HG03575 (cell line): ENCODE measurements at regions not wholly inside any gene's neighbourhood (a gene's known extent, or its start where the extent isn't known, plus 50 kb on each side); places are given as distances from the start of the nearest gene placed in this dataset.

Experiments
- ATAC-seq: cut with Tn5 transposase; IDR thresholded peaks from one replicate; pipeline ENCODE4 v1.9.1; 2021; ENCODE audit not compliant: unreplicated experiment, insufficient number of reproducible peaks, low FRiP score; ENCODE audit errors: extremely low read depth

DNA sequence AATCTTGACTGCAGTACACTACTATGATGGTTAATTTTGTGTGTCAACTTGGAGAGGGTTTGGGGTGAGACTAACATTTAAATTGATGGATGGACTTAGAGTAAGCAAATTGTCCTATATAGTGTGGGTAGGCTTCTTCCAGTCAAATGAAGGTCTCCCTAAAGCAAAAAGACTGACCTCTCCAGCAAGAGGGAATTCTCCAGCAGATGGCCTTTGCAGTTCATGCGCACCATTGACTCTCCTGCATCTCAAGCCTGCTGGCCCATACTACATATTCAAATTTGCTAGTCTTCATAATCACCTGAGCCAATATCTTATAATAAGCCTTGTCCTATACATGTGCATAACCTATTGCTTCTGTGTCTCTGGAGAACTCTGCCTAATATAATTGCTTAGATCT lies 260.2 kb downstream of the RERGL start:
- no peak for ATAC-seq

DNA sequence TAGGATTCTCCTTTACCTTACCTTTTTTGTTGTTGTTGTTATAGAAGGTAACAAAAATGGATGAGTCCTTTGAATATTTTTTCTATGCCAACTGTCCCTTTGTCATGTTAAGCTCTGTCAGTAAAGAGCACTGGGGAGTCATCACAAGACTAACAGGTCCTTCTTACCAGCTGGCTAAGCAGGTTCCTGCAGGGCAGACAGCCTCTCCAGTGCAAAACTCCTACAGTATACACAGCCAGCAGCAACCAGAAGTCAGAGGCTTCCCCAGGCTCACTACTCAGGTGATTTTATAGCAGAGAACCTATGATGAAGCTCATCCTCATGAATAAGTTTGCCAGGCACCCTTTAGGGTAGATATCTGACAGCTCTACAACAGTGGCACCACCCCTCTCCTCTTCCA lies 271.1 kb downstream of the RERGL start:
- no peak for ATAC-seq

DNA sequence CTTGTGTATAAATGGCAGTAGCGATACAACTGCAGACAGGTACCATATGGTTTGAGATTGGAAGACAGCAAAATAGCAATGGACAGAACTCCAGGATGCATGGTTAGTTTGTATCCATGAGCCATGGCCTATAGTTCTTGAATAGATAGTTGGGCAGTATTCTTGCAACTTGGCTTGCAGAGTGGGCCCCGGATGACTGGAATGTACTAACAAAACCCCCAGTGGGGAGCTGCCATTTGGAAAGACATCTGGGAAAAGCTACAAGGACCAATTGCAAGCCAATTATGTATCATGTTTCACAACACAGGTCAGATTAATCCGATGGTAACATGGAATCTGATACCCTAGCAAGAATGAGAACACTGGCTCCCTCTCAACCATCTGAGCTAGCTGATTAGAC lies 279.6 kb downstream of the RERGL start:
- no peak for ATAC-seq

DNA sequence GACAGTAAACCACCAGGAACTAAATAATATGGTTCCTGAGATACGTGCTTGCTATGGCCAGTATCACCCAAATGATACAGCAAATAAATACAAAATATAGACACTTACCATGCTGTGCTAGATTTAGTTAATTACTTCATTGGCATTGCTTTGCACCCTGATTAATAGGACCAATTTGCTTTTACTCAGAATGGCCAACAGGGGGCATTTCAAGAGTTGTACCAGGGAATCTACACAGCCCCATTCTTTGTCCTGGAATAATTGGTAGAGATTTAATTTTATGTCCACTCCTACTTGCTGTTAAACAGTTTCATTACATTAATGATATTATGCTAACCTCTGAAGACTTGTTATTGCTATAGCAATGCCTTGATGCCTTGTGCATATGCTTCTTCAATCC lies 280.8 kb downstream of the RERGL start:
- no peak for ATAC-seq

DNA sequence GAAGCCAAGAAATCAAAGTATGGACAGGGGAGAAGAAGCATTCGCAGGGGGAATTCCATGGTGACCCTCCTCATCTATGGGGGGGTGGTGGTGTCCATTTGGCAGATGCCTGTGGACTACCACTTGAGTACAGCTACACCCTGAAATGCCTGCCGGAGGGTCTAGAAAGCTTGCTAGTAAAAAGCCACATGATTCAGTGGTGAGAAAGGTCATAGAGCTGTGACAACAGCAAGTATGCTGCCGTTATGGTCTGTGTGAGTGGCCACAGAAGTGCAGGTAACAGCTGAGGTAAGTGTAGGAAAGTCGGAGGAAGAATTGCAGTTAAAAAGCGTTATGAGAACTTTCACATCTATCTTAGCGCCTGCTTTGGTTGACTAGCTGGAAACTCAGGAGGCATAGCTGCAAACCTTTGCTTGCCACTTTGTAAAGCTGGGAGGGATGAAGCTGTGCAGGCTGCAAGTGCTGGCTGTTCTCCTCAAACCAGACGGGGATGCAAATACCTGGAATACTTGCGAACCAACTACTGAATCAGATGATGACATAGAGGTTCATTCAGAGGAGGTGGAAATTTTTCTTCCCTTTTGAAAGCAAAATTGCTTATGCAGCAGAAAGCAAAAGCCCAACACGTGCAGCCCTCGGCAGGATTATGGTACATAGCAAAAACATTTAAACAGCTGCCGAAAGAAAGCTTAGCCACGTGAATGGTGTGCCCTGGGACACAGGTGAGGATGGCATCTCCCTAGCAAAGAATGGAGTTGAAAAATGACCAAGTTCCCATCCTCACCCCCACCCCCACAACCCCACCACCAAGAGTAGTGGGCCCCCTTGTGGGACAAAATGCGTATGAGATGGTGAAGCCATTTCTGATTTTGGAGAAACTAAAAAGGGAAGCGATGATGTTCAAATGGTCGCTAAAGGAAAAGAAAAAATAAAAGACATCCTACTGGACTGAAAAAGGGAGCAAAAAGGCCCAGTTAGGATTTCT lies 287.0 kb downstream of the RERGL start:
- ATAC-seq = no peak

DNA sequence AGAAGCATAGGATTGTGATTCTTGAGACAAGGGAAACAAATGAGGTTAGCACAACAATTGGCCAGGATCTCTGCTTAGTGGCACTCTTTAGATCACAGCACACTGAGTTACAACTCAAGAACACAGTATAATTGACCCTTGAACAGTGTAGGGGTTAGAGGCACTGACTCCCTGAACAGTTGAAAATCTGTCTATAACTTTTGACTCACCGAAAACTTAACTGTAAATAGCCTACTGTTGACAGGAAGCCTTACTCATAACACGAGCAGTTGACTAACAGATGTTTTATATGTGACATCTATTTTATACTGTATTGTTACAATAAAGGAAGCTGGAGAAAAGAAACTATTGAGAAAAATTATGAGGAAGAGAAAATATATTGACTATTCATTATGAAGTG lies 296.1 kb downstream of the RERGL start:
- no peak for ATAC-seq

DNA sequence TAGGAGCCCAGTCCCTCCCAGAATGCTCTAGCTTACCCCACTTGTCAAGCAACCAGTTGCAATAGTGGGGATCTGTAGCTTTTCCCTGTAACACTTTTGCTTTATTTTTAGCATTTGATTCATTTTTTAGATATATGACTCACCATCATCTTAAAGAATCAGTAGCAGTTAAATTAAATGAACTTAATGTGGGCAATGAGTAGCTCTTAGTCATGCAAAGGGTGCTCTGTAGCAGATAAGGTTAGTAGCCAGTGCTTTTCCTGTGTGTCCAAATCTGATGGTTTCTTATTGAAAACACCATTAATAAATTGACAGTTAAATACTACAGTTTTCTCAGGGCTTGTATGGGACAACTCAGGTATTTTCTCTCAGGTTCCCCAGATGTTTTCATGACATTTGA lies 311.8 kb downstream of the RERGL start:
- ATAC-seq = no peak

DNA sequence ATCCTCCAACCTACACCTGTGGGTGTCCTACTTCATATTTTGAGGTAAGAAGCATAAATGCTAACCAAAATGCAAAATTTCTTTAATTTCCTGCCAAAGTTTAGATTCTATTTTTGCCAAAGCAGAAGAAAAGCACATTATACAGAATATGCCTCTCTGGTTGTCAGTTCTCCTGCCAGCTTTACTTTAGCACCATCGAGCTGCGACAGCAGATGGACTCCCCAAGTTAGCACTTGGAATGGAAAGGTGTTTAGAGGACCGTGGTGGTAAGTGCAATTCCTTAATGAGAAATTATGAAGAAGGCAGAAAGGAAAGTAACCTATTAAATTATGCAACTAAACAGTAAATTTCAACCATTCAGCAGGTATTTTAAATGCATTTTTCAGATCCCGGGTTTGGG lies 326.6 kb downstream of the RERGL start:
- ATAC-seq = no peak

DNA sequence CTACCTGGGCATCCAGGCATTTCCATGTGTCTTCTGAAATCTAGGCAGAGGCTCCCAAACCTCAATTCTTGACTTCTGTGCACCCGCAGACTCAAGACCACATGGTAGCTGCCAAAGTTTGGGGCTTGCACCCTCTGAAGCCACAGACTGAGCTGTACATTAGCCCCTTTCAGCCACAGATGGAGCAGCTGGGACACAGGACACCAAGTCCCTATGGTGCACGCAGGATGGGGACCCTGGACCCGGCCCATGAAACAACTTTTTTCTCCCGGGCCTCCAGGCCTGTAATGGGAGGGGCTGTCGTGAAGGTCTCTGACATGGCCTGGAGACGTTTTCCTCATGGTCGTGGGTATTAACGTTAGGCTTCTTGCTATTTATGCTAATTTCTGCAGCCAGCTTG lies 330.0 kb downstream of the RERGL start:
- no peak for ATAC-seq
